Rectal smooth muscle tissue (tissue), 1 donor: ENCODE measurements at regions not wholly inside any gene's neighbourhood (a gene's known extent, or its start where the extent isn't known, plus 50 kb on each side); places are given as distances from the start of the nearest gene placed in this dataset.
"Not testable (repeated sequence)": the region's sequence is repeated elsewhere in the genome, so short reads cannot be mapped to it uniquely, and the experiment has no call there.

ENCODE experiments used
- H3K27ac ChIP-seq: one replicate; pipeline ENCODE4 v1.7.0; 2013; ENCODE audit warnings: low read depth, low read length, inconsistent platforms
- H3K27me3 ChIP-seq: one replicate; pipeline ENCODE4 v1.7.0; 2013; ENCODE audit warnings: low read length; ENCODE audit not compliant: control insufficient read depth, insufficient read depth
- H3K36me3 ChIP-seq: one replicate; pipeline ENCODE4 v1.7.0; 2013; ENCODE audit warnings: low read length; ENCODE audit not compliant: control insufficient read depth, insufficient read depth
- H3K4me1 ChIP-seq: one replicate; pipeline ENCODE4 v1.7.0; 2013; ENCODE audit warnings: low read length; ENCODE audit not compliant: control insufficient read depth, insufficient read depth
- H3K4me3 ChIP-seq: one replicate; pipeline ENCODE4 v1.7.0; 2013; ENCODE audit warnings: low read length
- H3K9ac ChIP-seq: one replicate; pipeline ENCODE4 v1.7.0; 2013; ENCODE audit warnings: low read length

DNA sequence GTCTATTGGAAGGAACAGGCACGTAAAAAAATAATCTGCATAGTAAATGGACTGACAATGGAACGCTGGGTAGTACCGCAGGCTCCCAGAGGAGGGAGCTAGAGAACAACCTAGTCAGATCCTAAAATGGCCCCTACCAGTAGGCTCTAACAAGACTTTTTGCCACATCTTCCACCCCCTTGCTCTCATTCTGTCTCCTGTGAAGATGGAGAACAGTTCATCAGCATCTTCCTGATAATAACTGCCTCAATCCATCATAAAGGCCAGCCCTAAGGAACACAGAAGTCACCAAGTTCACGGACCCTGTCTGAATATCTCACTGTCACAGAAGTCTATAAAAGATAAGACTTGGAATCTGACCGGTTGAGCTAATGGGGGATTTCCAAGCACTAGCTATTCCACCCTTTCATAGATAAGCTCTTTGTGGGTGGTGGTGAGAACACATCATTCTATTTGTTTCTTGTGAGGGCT lies 133.4 kb downstream of the SLC1A3 start:
- Histone ChIP-seq H3K4me3 (no peak overlapping the region), H3K9ac (no peak overlapping the region), H3K36me3 (no peaks in the 10 kb centered on the region), H3K4me1 (peaks cover 5% of the 10 kb centered on the region), H3K27ac (no peak overlapping the region), H3K27me3 (no peaks in the 10 kb centered on the region)

DNA sequence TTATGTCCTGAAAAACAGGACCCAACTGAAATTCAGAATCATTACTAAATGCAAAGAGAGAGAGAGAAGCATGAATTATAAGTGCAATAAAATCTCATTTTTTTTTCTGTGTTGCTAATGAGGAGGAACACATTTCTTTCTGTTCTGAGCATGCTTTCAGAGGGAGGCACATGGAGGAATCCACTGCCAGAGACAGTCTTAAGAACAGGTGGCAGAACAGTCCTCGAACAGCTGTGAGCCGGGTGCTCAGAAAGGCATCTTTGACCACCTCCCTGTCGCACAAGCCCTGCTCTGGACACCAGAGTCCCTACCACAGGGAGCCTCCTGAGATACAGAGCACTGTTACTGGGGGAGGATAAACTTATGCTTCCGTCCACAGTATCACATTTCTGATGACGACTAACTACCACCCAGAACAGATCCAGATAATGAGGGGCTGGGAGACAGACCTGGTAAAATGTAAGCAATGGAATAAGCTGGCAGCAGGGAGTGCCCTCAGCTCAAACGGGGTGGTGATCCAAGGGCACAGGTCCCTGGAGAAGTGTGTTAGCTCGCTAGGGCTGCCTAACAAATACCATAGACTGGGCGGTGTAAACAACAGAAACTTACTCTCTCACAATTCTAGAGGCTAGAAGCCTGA lies 134.0 kb downstream of the SLC1A3 start:
- Histone ChIP-seq H3K27ac (no peak overlapping the region), H3K9ac (no peak overlapping the region), H3K36me3 (no peaks in the 10 kb centered on the region), H3K4me3 (no peak overlapping the region), H3K4me1 (peaks cover 5% of the 10 kb centered on the region), H3K27me3 (no peaks in the 10 kb centered on the region)

DNA sequence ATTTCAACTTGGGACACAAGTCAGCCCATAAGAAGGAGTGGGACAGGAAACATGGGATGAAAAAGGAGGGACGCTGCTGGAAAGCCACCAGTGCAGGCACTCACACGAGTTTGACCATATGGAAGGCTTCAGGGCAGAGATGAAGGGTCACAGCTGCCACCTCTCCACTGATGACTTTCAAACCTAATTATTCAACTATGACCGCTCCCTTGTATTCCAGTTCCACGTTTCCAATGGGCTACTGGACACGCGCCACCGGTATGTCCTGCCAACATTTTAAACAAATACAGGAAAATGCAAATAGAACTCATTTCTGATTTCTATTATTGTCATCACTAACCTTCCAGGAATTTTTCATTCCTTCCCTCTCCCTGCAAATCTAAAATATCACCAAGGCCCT lies 134.7 kb downstream of the SLC1A3 start:
- Histone ChIP-seq H3K9ac (no peak overlapping the region), H3K4me3 (no peak overlapping the region), H3K27ac (no peak overlapping the region), H3K4me1 (peaks cover 5% of the 10 kb centered on the region), H3K36me3 (no peaks in the 10 kb centered on the region), H3K27me3 (no peaks in the 10 kb centered on the region)

DNA sequence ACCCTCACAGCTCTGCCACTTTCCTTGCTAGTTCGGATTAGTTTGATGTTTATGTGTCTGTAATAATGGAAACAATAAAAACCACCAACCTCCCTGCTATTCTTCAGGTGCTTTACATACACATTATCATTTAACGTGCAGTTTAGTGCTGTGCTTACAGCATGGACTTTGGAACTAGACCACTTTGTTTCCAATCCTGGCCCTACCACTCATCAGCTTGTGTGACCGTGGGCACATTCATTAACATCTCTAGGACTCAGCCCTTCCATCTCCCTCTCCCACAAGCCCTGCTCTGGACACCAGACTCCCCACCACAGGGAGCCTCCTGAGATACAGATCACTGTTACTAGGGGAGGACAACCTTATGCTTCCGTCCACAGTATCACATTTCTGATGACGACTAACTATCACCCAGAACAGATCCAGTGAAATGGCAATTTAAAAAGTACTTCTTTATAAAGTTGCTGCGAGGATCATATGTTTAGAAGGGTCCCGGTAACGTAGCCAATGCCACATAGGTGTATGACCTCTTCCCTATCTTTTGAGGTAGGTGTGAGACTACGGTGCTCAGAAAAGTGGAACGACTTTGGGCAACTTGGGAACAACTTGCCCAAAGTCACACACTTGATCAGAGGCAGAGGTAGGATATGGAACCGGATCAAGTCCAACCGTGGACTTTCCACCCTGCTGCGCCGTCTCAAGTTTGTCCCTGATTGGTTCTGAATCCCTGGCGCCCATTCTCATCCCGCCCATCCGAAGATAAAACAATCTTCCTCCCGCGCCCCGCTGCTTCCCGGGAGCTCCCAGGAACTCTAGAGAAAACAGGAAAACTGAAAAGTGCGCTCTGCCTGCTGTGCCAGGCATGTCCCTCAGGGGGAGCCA lies 132.4 kb upstream of the NIPBL start:
- Histone ChIP-seq H3K9ac (no peak overlapping the region), H3K4me1 (peaks cover 5% of the 10 kb centered on the region), H3K27me3 (no peaks in the 10 kb centered on the region), H3K4me3 (peak overlapping the region; percentile 80), H3K36me3 (no peaks in the 10 kb centered on the region), H3K27ac (no peak overlapping the region)

DNA sequence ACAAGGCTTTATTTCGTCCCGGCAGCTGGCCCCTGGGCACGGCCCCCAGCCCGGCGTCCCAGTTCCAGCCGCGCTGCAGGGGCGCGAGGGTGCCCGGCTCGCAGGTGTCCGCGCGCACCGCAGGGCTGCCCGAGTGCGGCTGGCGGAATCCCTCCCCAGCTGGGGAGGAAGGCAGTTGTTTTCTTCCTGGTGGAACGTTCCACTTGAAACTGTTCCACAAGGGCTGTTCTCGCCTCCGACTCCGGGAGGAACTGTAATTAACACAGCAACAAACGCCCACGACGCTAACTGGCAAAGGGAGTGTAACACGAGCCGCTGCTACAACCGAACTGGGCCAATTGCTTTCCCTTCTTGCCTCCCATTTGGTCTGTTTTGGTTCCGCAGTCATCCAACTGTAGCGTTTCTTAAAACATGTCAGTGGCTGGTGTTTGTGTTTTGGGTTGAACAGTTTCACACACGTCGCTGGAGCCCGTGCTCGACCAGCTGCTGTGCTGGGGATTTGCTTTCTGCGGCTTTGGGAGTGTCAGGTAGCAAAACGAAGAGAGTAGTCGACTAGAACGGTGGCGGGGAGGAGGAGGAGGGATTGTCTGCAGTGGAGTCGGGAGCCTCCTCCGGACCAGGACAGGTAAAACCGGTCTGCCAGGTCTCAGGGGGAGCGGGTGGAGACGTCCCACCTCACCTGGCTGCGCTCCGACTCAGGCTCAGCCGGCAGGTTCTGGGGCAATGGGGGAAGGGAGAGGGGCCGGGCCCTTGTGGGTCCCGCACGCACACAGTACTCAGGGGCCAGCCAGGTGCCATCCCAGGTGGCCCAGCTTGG lies 131.6 kb upstream of the NIPBL start:
- Histone ChIP-seq H3K27me3 (no peaks in the 10 kb centered on the region), H3K36me3 (no peaks in the 10 kb centered on the region), H3K9ac (peak overlapping the region; percentile 49), H3K4me3 (peak overlapping the region; percentile 80), H3K27ac (no peak overlapping the region), H3K4me1 (peaks cover 5% of the 10 kb centered on the region)

DNA sequence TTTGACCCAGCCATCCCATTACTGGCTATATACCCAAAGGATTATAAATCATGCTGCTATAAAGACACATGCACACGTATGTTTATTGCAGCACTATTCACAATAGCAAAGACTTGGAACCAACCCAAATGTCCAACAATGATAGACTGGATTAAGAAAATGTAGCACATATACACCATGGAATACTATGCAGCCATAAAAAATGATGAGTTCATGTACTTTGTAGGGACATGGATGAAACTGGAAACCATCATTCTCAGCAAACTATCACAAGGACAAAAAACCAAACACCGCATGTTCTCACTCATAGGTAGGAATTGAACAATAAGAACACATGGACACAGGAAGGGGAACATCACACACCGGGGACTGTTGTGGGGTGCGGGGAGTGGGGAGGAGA lies 128.8 kb upstream of the NIPBL start:
- not testable (repeated sequence) for H3K36me3 ChIP-seq, H3K27me3 ChIP-seq, H3K27ac ChIP-seq, H3K9ac ChIP-seq, H3K4me1 ChIP-seq, H3K4me3 ChIP-seq

DNA sequence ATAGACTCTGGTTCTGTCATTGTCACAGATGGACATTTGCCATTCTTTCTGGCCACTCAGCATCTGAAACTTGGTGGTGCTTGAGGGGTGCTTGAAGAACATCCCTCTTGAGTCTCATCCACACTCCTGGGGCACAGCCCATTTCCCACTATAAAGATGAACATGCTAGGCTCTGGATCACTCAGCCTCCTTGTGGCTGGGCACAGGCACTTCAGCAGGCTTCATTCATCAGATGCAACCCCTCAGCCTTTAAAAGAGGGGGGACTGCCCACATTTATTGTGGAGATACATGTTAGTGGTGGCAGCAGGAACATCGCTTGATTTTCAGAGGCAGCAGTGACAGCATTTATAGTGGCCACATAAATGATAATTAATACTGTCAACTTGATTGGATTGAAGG lies 124.7 kb upstream of the NIPBL start:
- Histone ChIP-seq H3K4me1 (no peaks in the 10 kb centered on the region), H3K9ac (no peak overlapping the region), H3K27me3 (no peaks in the 10 kb centered on the region), H3K36me3 (no peaks in the 10 kb centered on the region), H3K27ac (no peak overlapping the region), H3K4me3 (no peak overlapping the region)

DNA sequence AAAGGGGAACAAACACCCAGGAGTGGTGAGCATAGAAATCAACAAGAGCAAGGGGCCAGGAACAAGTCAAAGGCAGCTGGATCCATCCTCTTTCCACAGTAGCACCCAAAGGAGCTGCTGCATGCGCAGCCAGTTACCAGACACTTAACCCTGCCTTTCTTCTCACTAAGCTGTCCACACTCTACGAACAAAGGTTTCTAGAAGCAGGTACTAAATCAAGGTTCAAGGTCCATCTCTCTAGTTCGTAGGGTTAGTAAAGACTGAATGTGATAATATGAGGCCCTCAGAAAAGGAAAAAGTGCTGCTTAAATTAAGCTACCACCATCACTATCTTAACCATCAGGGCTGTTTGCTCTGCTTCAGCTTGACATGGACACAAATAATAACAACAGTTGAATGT lies 121.2 kb upstream of the NIPBL start:
- H3K4me3 ChIP-seq = no peak overlapping the region
- no peak overlapping the region for H3K9ac ChIP-seq
- no peaks in the 10 kb centered on the region for H3K4me1 ChIP-seq
- H3K36me3 ChIP-seq = no peaks in the 10 kb centered on the region
- H3K27me3 ChIP-seq = no peaks in the 10 kb centered on the region
- no peak overlapping the region for H3K27ac ChIP-seq

DNA sequence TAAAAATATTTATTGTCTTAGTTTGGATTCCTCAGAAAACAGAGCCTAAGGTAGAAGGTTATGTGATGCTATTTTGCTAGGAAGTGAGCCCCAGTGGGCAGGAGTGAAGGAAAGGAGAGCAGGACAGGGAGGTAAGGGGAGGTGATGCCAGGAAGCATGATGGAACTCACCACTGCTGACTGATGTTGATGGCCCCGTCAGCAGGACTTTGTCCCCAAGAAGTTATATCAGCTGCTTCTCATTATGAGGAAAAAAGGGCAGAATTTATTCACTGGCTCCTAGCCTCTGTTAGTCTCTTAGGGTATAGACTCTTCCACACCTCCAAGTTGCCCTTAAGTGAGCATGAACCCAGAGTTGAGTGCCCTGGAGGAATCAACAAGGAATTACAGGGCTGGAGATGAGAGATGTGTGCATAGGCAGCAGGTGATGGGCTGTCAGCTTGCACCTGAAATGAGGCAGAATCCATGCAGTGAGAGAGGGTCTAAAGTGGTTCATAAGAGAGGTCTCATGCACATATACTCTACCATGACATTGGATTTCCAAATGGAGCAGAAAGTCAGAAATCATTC lies 120.6 kb upstream of the NIPBL start:
- no peak overlapping the region for H3K4me3 ChIP-seq
- no peaks in the 10 kb centered on the region for H3K36me3 ChIP-seq
- no peak overlapping the region for H3K27ac ChIP-seq
- H3K9ac ChIP-seq = no peak overlapping the region
- H3K4me1 ChIP-seq = no peaks in the 10 kb centered on the region
- no peaks in the 10 kb centered on the region for H3K27me3 ChIP-seq

DNA sequence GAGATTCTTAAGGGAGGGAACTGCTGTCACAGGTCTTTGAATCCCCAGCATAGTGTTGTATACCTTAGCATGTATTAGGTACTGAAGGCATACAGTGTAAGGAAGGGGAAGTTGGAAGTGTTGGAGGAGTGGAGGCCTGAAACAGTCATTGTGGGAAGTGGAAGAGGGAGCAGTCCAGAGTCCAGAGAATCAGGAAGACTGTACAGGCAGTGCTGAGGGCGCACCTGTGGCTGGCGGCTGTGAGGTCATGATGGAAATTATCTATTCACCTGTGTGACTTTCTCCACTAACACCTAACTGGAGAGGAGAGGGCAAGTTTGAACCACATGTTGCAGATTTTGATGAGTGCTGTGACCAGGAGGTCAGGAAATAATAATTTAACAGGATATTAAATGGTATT lies 119.7 kb upstream of the NIPBL start:
- Histone ChIP-seq H3K9ac (no peak overlapping the region), H3K36me3 (no peaks in the 10 kb centered on the region), H3K4me3 (no peak overlapping the region), H3K4me1 (no peaks in the 10 kb centered on the region), H3K27ac (no peak overlapping the region), H3K27me3 (no peaks in the 10 kb centered on the region)

DNA sequence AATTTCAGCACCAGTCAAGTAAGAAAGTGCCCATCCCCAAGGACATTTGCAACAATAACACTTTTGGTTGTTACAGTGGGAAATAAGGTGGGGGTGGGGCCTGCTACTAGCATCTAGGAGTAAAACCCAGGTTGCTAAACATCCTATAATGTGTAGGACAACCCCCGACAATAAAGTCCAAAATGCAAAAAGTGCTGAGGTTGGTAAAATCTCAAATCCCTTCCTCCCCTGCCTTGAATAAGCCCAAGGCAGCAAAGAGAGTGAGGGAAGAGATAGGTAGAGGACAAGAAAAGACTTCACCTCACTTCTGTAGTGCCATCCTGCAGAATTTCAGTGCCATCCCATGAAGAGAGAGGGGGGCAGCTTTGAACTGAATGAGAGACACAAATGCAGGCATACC lies 117.5 kb upstream of the NIPBL start:
- Histone ChIP-seq H3K4me3 (no peak overlapping the region), H3K9ac (no peak overlapping the region), H3K27ac (no peak overlapping the region), H3K36me3 (no peaks in the 10 kb centered on the region), H3K4me1 (no peaks in the 10 kb centered on the region), H3K27me3 (no peaks in the 10 kb centered on the region)

DNA sequence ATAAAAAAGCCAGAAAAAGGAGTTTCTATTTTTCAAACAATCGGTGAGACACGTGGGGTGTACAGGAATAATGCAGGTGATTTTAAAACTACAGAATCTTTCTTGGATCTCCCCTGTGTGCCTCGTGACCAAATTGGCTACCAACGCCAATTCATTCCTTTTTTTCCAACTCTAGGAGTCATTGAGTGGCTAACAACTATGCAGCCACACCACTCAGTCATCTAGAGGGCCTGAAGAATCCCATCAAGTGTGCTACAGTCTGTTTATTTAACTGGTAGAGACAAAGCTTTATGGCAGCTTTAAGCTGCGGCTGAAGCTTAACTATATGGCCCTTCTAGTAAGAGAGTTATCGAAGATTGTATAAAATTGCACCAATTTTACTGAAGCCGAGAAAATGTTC lies 113.1 kb upstream of the NIPBL start:
- Histone ChIP-seq H3K4me3 (no peak overlapping the region), H3K27ac (no peak overlapping the region), H3K4me1 (no peaks in the 10 kb centered on the region), H3K27me3 (no peaks in the 10 kb centered on the region), H3K9ac (no peak overlapping the region), H3K36me3 (no peaks in the 10 kb centered on the region)
